GM23248 (cell line): ENCODE measurements at regions not wholly inside any gene's neighbourhood (a gene's known extent, or its start where the extent isn't known, plus 50 kb on each side); places are given as distances from the start of the nearest gene placed in this dataset.

Experiments used
- DNase-seq: peaks from one replicate; pipeline ENCODE4 v3.0.0-alpha.2; 2015
- H2AFZ ChIP-seq: fragments of 200-600 bp; sonication (generic); 2 replicates; pipeline ENCODE4 v1.6.1; 2016; ENCODE audit warnings: antibody characterized with exemption
- H3F3A ChIP-seq: fragments of 200-600 bp; sonication (generic); 2 replicates; pipeline ENCODE4 v1.6.1; 2016; ENCODE audit warnings: mild to moderate bottlenecking, antibody characterized with exemption, mixed run types; ENCODE audit not compliant: insufficient read depth
- H3K27ac ChIP-seq: fragments of 200-600 bp; sonication (generic); 2 replicates; pipeline ENCODE4 v1.5.1; 2016; ENCODE audit warnings: mild to moderate bottlenecking
- H3K27me3 ChIP-seq: fragments of 200-600 bp; sonication (generic); replicated peaks from 2 replicates; pipeline ENCODE4 v1.6.1; 2016; ENCODE audit warnings: mild to moderate bottlenecking; ENCODE audit not compliant: insufficient read depth
- H3K36me3 ChIP-seq: fragments of 200-600 bp; sonication (generic); 2 replicates; pipeline ENCODE4 v1.6.1; 2016; ENCODE audit warnings: low read depth, mild to moderate bottlenecking
- H3K4me1 ChIP-seq: fragments of 200-600 bp; sonication (generic); 2 replicates; pipeline ENCODE4 v1.6.1; 2016; ENCODE audit warnings: mild to moderate bottlenecking; ENCODE audit not compliant: insufficient read depth
- H3K4me2 ChIP-seq: fragments of 200-600 bp; sonication (generic); one replicate; pipeline ENCODE4 v1.6.1; 2016; ENCODE audit warnings: mild to moderate bottlenecking; ENCODE audit not compliant: unreplicated experiment
- H3K4me3 ChIP-seq: fragments of 200-600 bp; sonication (generic); 2 replicates; pipeline ENCODE4 v1.5.1; 2016; ENCODE audit warnings: mild to moderate bottlenecking
- H3K79me2 ChIP-seq: fragments of 200-600 bp; sonication (generic); 2 replicates; pipeline ENCODE4 v1.6.1; 2016; ENCODE audit warnings: mild to moderate bottlenecking; ENCODE audit not compliant: insufficient read depth
- H3K9ac ChIP-seq: fragments of 200-600 bp; sonication (generic); 2 replicates; pipeline ENCODE4 v1.6.1; 2016; ENCODE audit warnings: mild to moderate bottlenecking
- H3K9me2 ChIP-seq: fragments of 200-600 bp; sonication (generic); 2 replicates; pipeline ENCODE4 v1.6.1; 2016; ENCODE audit warnings: mixed run types, mild to moderate bottlenecking, moderate library complexity; ENCODE audit not compliant: insufficient read depth
- H3K9me3 ChIP-seq: fragments of 200-600 bp; sonication (generic); one replicate; pipeline ENCODE4 v1.6.1; 2017; ENCODE audit warnings: low read depth
- H4K20me1 ChIP-seq: fragments of 200-600 bp; sonication (generic); 2 replicates; pipeline ENCODE4 v1.6.0; 2016; ENCODE audit not compliant: insufficient read depth
- EZH2 ChIP-seq: fragments of 200-600 bp; sonication (generic); IDR thresholded peaks from 2 replicates; pipeline ENCODE4 v1.6.1; 2018; ENCODE audit warnings: antibody characterized with exemption, mild to moderate bottlenecking; ENCODE audit not compliant: insufficient read depth, poor library complexity, severe bottlenecking
- EZH2phosphoT487 ChIP-seq: fragments of 200-600 bp; sonication (generic); IDR thresholded peaks from 2 replicates; pipeline ENCODE4 v1.6.1; 2018; ENCODE audit warnings: antibody characterized with exemption, moderate library complexity, mild to moderate bottlenecking, low read depth; ENCODE audit not compliant: insufficient read depth
- WGBS, 2 experiments: methylation state at CpG; one replicate each; pipeline ENCODE4 v1.1.6; 2015 to 2017; ENCODE audit warnings: low lambda C conversion rate in 2 of 2, low coverage in 1 of 2; ENCODE audit errors: missing lambda C conversion rate in 2 of 2; 5-methylcytosine and 5-hydroxymethylcytosine counted together
- in situ Hi-C: fragments of 300-500 bp; cut with MboI; formaldehyde crosslinking; loops from 2 replicates; pipeline ENCODE4 v1.15.0; 2020

DNA sequence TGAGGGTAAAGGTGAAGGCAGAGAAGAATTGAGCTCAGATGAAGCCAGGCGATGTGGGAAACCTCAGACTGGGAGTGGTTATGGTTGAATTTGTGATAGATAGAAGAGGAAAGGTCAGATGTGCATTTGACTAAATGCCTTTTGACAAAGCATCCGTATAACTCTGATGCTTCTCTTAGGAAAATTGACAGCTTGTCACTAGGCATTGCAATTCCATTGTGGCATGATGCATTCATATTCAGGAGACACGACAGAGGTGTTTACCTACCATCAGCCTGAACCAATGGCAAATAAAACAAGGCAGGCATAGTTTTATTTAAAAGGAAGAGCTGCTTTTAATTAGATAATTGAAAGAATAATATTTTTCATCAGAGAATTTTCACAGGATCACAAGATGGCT is 325.1 kb upstream of the IGFBP7 start:
- Histone ChIP-seq H3K79me2 (no peaks in the 10 kb centered on the region), H4K20me1 (no peaks in the 10 kb centered on the region), H3K4me2 (no peak overlapping the region), H3K27ac (no peak overlapping the region), H3K4me1 (no peaks in the 10 kb centered on the region), H3K9me2 (no peaks in the 10 kb centered on the region), H3K4me3 (no peak overlapping the region), H3K27me3 (peaks cover 36% of the 10 kb centered on the region), H3K9me3 (no peaks in the 10 kb centered on the region), H3K9ac (no peak overlapping the region), H2AFZ (no peak overlapping the region), H3K36me3 (no peaks in the 10 kb centered on the region), H3F3A (no peaks in the 10 kb centered on the region)
- TF ChIP-seq EZH2phosphoT487, result no peak
- no peak for TF ChIP-seq EZH2
- no peak for DNase-seq
- WGBS, 2 experiments, result 29 to 38% methylated on average over 3 of the region's 3 CpGs
- in situ Hi-C loops, result no loop called here

DNA sequence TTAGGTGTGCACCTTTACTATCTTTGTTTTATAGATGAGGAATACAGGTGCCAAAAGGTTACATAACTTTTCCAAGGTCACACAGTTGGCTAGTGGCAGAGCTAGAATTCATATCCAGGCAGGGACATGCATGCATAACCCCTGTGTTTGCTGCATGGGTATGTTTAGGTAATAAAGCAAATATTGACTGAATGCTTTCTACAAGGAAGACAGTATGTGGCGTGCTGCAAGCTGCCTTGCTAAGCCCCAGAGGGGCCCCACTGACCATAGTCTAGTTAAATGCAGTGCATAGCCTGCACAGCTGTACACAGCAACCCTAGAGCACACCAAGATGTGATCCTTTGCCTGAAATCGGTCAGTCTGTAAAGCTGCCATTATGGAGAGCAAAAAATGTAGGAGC is 320.5 kb upstream of the IGFBP7 start:
- in situ Hi-C loops, result no loop called here
- TF ChIP-seq EZH2phosphoT487, result no peak
- no peak for TF ChIP-seq EZH2
- 35 to 37% methylated on average over 2 of the region's 2 CpGs for WGBS, 2 experiments

DNA sequence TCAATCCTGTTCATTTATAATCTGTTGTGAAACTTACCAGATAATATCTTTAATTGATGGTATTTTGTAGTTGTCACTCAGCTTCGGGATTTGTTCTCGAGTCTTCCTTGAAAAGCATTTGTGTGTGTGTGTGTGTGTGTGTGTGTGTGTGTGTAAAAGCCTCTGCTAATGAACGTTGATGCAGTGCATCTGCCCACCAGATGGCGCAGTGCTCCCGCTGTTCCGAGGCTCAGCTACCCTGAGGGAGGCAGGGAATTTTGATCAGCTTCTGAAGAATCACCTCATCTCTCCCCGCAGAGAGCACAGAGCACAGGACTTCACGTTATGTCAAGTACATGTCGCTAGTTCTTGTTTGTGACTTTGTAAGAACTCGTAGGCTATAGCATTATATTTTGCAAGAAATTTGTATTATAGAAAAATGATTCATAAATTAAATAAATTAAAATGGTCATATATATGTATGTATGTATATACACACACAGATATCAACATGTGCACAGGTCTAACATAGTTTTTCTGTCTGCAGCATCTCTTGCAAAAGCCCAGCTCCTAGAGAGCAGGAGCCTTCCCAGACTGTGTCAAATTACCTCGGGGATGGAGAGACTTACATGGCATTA is 316.7 kb upstream of the IGFBP7 start:
- Histone ChIP-seq H3K4me1 (peaks cover 33% of the 10 kb centered on the region), H3K79me2 (no peaks in the 10 kb centered on the region), H3K27ac (no peak overlapping the region), H3K4me3 (no peak overlapping the region), H3K27me3 (peaks cover 19% of the 10 kb centered on the region; the same call in 1 of the 2 replicates), H3F3A (peaks cover 31% of the 10 kb centered on the region), H3K9ac (no peak overlapping the region), H3K36me3 (no peaks in the 10 kb centered on the region), H2AFZ (no peak overlapping the region), H4K20me1 (no peaks in the 10 kb centered on the region), H3K9me3 (no peaks in the 10 kb centered on the region), H3K4me2 (no peak overlapping the region), H3K9me2 (no peaks in the 10 kb centered on the region)
- 2 to 5% methylated on average over 11 of the region's 11 CpGs for WGBS, 2 experiments
- TF ChIP-seq EZH2 (no peak), EZH2phosphoT487 (no peak)
- in situ Hi-C loops, result no loop called here
- DNase-seq, result peak; percentile 78

More for the DNA sequence above, 320.5 kb upstream of the IGFBP7 start:
- no peak overlapping the region for H3K4me3 ChIP-seq
- H3K36me3 ChIP-seq, result no peaks in the 10 kb centered on the region
- no peak overlapping the region for H2AFZ ChIP-seq
- H4K20me1 ChIP-seq, result no peaks in the 10 kb centered on the region
- no peak overlapping the region for H3K27ac ChIP-seq
- H3K4me2 ChIP-seq, result no peak overlapping the region
- H3K79me2 ChIP-seq, result no peaks in the 10 kb centered on the region
- no peaks in the 10 kb centered on the region for H3K9me3 ChIP-seq
- H3K9ac ChIP-seq, result no peak overlapping the region
- no peak for DNase-seq
- peaks cover 9% of the 10 kb centered on the region for H3K4me1 ChIP-seq
- peaks cover 9% of the 10 kb centered on the region for H3F3A ChIP-seq
- peaks cover 42% of the 10 kb centered on the region for H3K27me3 ChIP-seq
- no peaks in the 10 kb centered on the region for H3K9me2 ChIP-seq

DNA sequence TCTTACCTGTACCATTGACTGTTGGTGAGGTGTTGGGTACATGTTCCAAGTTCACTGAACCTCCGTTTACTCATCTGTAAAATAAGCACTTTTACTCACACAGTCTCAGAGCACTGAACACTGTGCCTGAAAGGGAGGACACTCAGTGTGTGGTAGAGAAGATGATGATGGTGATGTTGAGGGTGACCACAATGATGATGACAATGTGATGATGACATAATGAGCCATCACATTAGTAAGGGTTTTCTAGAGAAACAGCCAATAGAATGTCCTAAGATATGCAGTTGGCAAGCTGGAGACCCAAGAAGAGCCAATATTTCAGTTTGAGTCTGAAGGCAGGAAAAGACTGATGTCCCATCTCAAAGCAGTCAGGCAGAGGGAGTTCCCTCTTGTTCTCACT is 315.4 kb upstream of the IGFBP7 start:
- Histone ChIP-seq H3K9me2 (no peaks in the 10 kb centered on the region), H3K4me2 (peak overlapping the region; percentile 12), H4K20me1 (no peaks in the 10 kb centered on the region), H3K4me1 (peaks cover 33% of the 10 kb centered on the region), H2AFZ (no peak overlapping the region), H3K79me2 (no peaks in the 10 kb centered on the region), H3K27me3 (0 out of 2 replicates have a peak, but pooled peaks cover 9% of the 10 kb centered on the region), H3K9me3 (no peaks in the 10 kb centered on the region), H3K36me3 (no peaks in the 10 kb centered on the region), H3K27ac (peak overlapping the region; percentile 82), H3K4me3 (no peak overlapping the region), H3F3A (peaks cover 31% of the 10 kb centered on the region), H3K9ac (no peak overlapping the region)
- 0 to 4% methylated on average over 1 of the region's 1 CpG for WGBS, 2 experiments
- in situ Hi-C loops, result no loop called here
- DNase-seq, result peak; percentile 69
- TF ChIP-seq EZH2phosphoT487 (no peak), EZH2 (no peak)
